ENCODE measurements at regions not wholly inside any gene's neighbourhood (a gene's known extent, or its start where the extent isn't known, plus 50 kb on each side); places are given as distances from the start of the nearest gene placed in this dataset.
"Not testable (repeated sequence)": the region's sequence is repeated elsewhere in the genome, so short reads cannot be mapped to it uniquely, and the experiment has no call there.

GRCh38 chr7:4450483-4450882 is 231.6 kb upstream of the FOXK1 start:
- no peak for TF ChIP-seq CTCF (IDR thresholded peaks at IDR 0.05; ENCODE audit: insufficient read depth, missing control alignments)
- FAIRE-seq (no peak), DNase-seq (ENCODE audit: insufficient read length, low spot score) (no peak)

GRCh38 chr7:4460597-4460996 is 221.5 kb upstream of the FOXK1 start:
- FAIRE-seq (no peak), DNase-seq (ENCODE audit: insufficient read length, low spot score) (no peak)
- TF ChIP-seq CTCF (IDR thresholded peaks at IDR 0.05; ENCODE audit: insufficient read depth, missing control alignments): no peak

- no peak for TF ChIP-seq CTCF (IDR thresholded peaks at IDR 0.05; ENCODE audit: insufficient read depth, missing control alignments)
- DNase-seq (ENCODE audit: insufficient read length, low spot score) (no peak), FAIRE-seq (no peak)
Measured at GRCh38 chr7:4461531-4461930, 220.6 kb upstream of the FOXK1 start.

- no peak for FAIRE-seq
- TF ChIP-seq CTCF (IDR thresholded peaks at IDR 0.05; ENCODE audit: insufficient read depth, missing control alignments): no peak
- no peak for DNase-seq (ENCODE audit: insufficient read length, low spot score)
Measured at GRCh38 chr7:4468320-4469102, 213.6 kb upstream of the FOXK1 start.

GRCh38 chr7:4470246-4470645 is 211.8 kb upstream of the FOXK1 start:
- DNase-seq (ENCODE audit: insufficient read length, low spot score) (no peak), FAIRE-seq (no peak)
- TF ChIP-seq CTCF (IDR thresholded peaks at IDR 0.05; ENCODE audit: insufficient read depth, missing control alignments): no peak

GRCh38 chr7:4472728-4473127 is 209.4 kb upstream of the FOXK1 start:
- no peak for TF ChIP-seq CTCF (IDR thresholded peaks at IDR 0.05; ENCODE audit: insufficient read depth, missing control alignments)
- FAIRE-seq (no peak), DNase-seq (ENCODE audit: insufficient read length, low spot score) (no peak)

GRCh38 chr7:4479367-4480039 is 202.6 kb upstream of the FOXK1 start:
- TF ChIP-seq CTCF (IDR thresholded peaks at IDR 0.05; ENCODE audit: insufficient read depth, missing control alignments): peak; percentile 31
- DNase-seq (ENCODE audit: insufficient read length, low spot score): no peak
- FAIRE-seq: no peak

- DNase-seq (ENCODE audit: insufficient read length, low spot score); FAIRE-seq: not testable (repeated sequence)
Measured at GRCh38 chr7:4480131-4480530, 202.0 kb upstream of the FOXK1 start.

All from D721Med (cell line).